Testis (tissue), 2 donors: ENCODE measurements at regions not wholly inside any gene's neighbourhood (a gene's known extent, or its start where the extent isn't known, plus 50 kb on each side); places are given as distances from the start of the nearest gene placed in this dataset.

Experiments
- DNase-seq: peaks from one replicate; pipeline ENCODE4 v3.0.0-alpha.2; 2019
- H3K27ac ChIP-seq, 2 donors: fragments of 200-600 bp; sonication (generic); one replicate each; pipeline ENCODE4 v1.5.1; 2019
- H3K27me3 ChIP-seq: fragments of 200-600 bp; sonication (generic); one replicate; pipeline ENCODE4 v1.5.1; 2019
- H3K36me3 ChIP-seq: fragments of 200-600 bp; sonication (generic); one replicate; pipeline ENCODE4 v1.5.1; 2017; ENCODE audit warnings: low read depth; ENCODE audit errors: missing control alignments
- H3K4me1 ChIP-seq: fragments of 200-600 bp; sonication (generic); one replicate; pipeline ENCODE4 v1.5.1; 2019
- H3K4me3 ChIP-seq, 2 donors: fragments of 200-600 bp; sonication (generic); one replicate each; pipeline ENCODE4 v1.5.1; 2017 to 2019
- H3K9me3 ChIP-seq: fragments of 200-600 bp; sonication (generic); one replicate; pipeline ENCODE4 v1.5.1; 2017
- CTCF ChIP-seq, 3 experiments: fragments of 450-650 bp in 2 of 3; fragments of 200-600 bp in 1 of 3; sonication (generic) in 1 of 3; IDR thresholded peaks; one replicate each; pipeline ENCODE4 v1.5.1; 2016 to 2019; ENCODE audit warnings: antibody characterized with exemption in 3 of 3, mild to moderate bottlenecking in 2 of 3, moderate library complexity in 1 of 3
- POLR2A ChIP-seq: fragments of 450-650 bp; IDR thresholded peaks from one replicate; pipeline ENCODE4 v1.6.1; 2017; ENCODE audit warnings: antibody characterized with exemption, mild to moderate bottlenecking, moderate library complexity
- WGBS, 2 donors: methylation state at CpG; one replicate each; pipeline ENCODE4 v1.1.5; 2018; 5-methylcytosine and 5-hydroxymethylcytosine counted together
- intact Hi-C: fragments of 100-400 bp; cut with DNase I; formaldehyde crosslinking; loops from one replicate; pipeline ENCODE4 v1.15.1; 2023; ENCODE audit warnings: low total_unique reads

GRCh38 chr5:68436686-68437520 is 221.3 kb downstream of the PIK3R1 start:
- Histone ChIP-seq H3K9me3 (no peaks in the 10 kb centered on the region), H3K27ac (no peak overlapping the region), H3K36me3 (no peaks in the 10 kb centered on the region), H3K27me3 (no peaks in the 10 kb centered on the region), H3K4me1 (no peaks in the 10 kb centered on the region), H3K4me3 (no peak overlapping the region)
- TF ChIP-seq CTCF (IDR thresholded peaks at IDR 0.05): no peak
- no peak for TF ChIP-seq POLR2A
- no peak for DNase-seq
- WGBS, 2 donors: 84 to 95% methylated on average over 3 of the region's 3 CpGs
- intact Hi-C loops: no loop called here

- no peak for TF ChIP-seq POLR2A
- no peak for TF ChIP-seq CTCF (IDR thresholded peaks at IDR 0.05)
- whole genome bisulfite sequencing, 2 donors: 26 to 43% methylated on average over 1 of the region's 1 CpG
- Histone ChIP-seq H3K27ac (no peak overlapping the region), H3K4me1 (no peaks in the 10 kb centered on the region), H3K36me3 (no peaks in the 10 kb centered on the region), H3K9me3 (no peaks in the 10 kb centered on the region), H3K27me3 (no peaks in the 10 kb centered on the region), H3K4me3 (no peak overlapping the region)
- intact Hi-C loops: no loop called here
- no peak for DNase-seq
Observed at GRCh38 chr5:68438876-68439275, 223.3 kb downstream of the PIK3R1 start.

- 97% methylated on average over 2 of the region's 2 CpGs for WGBS, 2 donors
- Histone ChIP-seq H3K9me3 (no peaks in the 10 kb centered on the region), H3K4me1 (no peaks in the 10 kb centered on the region), H3K36me3 (no peaks in the 10 kb centered on the region), H3K4me3 (no peak overlapping the region), H3K27ac (no peak overlapping the region), H3K27me3 (no peaks in the 10 kb centered on the region)
- intact Hi-C loops: no loop called here
- no peak for DNase-seq
- no peak for TF ChIP-seq POLR2A
- no peak for TF ChIP-seq CTCF (IDR thresholded peaks at IDR 0.05)
Observed at GRCh38 chr5:68440245-68440644, 224.7 kb downstream of the PIK3R1 start.

- Histone ChIP-seq H3K4me1 (no peaks in the 10 kb centered on the region), H3K27ac (no peak overlapping the region), H3K9me3 (no peaks in the 10 kb centered on the region), H3K4me3 (no peak overlapping the region), H3K36me3 (no peaks in the 10 kb centered on the region), H3K27me3 (no peaks in the 10 kb centered on the region)
- intact Hi-C loops: no loop called here
- no peak for TF ChIP-seq POLR2A
- TF ChIP-seq CTCF (IDR thresholded peaks at IDR 0.05): no peak
- no peak for DNase-seq
Observed at GRCh38 chr5:68440651-68441050, 225.1 kb downstream of the PIK3R1 start.
